ENCODE measurements at regions not wholly inside any gene's neighbourhood (a gene's known extent, or its start where the extent isn't known, plus 50 kb on each side); places are given as distances from the start of the nearest gene placed in this dataset.

GRCh38 chr6:21524201-21524600 lies 69.3 kb upstream of the SOX4 start:
- TF ChIP-seq EP300 (IDR thresholded peaks at IDR 0.05) (no peak), POLR2A (IDR thresholded peaks at IDR 0.05) (no peak)
- 70 to 74% (median 73%) methylated on average over 4 of the region's 4 CpGs for WGBS, 5 donors
- Histone ChIP-seq H3K27ac (no peak overlapping the region), H3K36me3 (no peaks in the 10 kb centered on the region), H3K27me3 (no peaks in the 10 kb centered on the region), H3K4me1 (no peaks in the 10 kb centered on the region), H3K9me3 (no peaks in the 10 kb centered on the region), H3K4me3 (no peak overlapping the region)
- intact Hi-C loops (cut with DNase I; ENCODE audit: low total_unique reads), result no loop called here
- DNase-seq, result no peak

- no peaks in the 10 kb centered on the region for H3K36me3 ChIP-seq
- DNase-seq, result no peak
- H3K27me3 ChIP-seq, result no peaks in the 10 kb centered on the region
- WGBS, 5 donors, result 0 to 26% (median 15%) methylated on average over 1 of the region's 1 CpG
- no peaks in the 10 kb centered on the region for H3K9me3 ChIP-seq
- no peak overlapping the region for H3K27ac ChIP-seq
- TF ChIP-seq POLR2AphosphoS5 (IDR thresholded peaks at IDR 0.05) (no peak), POLR2A (IDR thresholded peaks at IDR 0.05) (no peak), EP300 (IDR thresholded peaks at IDR 0.05) (no peak)
- TF ChIP-seq, protein P1, sequence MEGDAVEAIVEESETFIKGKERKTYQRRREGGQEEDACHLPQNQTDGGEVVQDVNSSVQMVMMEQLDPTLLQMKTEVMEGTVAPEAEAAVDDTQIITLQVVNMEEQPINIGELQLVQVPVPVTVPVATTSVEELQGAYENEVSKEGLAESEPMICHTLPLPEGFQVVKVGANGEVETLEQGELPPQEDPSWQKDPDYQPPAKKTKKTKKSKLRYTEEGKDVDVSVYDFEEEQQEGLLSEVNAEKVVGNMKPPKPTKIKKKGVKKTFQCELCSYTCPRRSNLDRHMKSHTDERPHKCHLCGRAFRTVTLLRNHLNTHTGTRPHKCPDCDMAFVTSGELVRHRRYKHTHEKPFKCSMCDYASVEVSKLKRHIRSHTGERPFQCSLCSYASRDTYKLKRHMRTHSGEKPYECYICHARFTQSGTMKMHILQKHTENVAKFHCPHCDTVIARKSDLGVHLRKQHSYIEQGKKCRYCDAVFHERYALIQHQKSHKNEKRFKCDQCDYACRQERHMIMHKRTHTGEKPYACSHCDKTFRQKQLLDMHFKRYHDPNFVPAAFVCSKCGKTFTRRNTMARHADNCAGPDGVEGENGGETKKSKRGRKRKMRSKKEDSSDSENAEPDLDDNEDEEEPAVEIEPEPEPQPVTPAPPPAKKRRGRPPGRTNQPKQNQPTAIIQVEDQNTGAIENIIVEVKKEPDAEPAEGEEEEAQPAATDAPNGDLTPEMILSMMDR (IDR thresholded peaks at IDR 0.05), result no peak
- no peaks in the 10 kb centered on the region for H3K4me1 ChIP-seq
- no peak overlapping the region for H3K4me3 ChIP-seq
- intact Hi-C loops (cut with DNase I; ENCODE audit: low total_unique reads), result no loop called here
Measured at GRCh38 chr6:21526974-21527373, 66.6 kb upstream of the SOX4 start.

DNA sequence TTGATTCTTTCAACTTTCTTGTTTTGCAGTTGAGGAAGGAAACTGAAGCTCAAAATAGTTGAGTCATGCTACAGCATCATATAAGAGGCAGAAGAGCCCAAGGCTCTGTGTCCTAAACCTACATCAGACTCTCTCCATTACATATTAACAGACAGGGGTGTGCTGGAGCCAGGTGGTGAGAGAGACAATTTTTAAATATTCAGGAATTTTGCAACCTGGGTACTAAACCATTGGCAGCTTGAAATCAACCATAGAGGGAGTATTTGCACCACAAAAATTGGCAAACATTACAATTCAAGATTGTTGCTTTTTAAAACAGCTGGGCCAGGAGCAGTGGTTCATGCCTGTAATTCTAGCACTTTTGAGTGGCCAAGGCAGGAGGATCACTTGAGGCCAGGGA lies 65.8 kb upstream of the SOX4 start:
- no peak overlapping the region for H3K4me3 ChIP-seq
- intact Hi-C loops (cut with DNase I; ENCODE audit: low total_unique reads), result no loop called here
- no peak for TF ChIP-seq POLR2AphosphoS5 (IDR thresholded peaks at IDR 0.05)
- TF ChIP-seq POLR2A (IDR thresholded peaks at IDR 0.05), result no peak
- TF ChIP-seq, protein P1 (IDR thresholded peaks at IDR 0.05), result no peak
- no peak for TF ChIP-seq EP300 (IDR thresholded peaks at IDR 0.05)
- no peak for DNase-seq
- H3K4me1 ChIP-seq, result no peaks in the 10 kb centered on the region
- H3K27me3 ChIP-seq, result no peaks in the 10 kb centered on the region
- no peak overlapping the region for H3K27ac ChIP-seq
- no peaks in the 10 kb centered on the region for H3K9me3 ChIP-seq
- no peaks in the 10 kb centered on the region for H3K36me3 ChIP-seq

DNA sequence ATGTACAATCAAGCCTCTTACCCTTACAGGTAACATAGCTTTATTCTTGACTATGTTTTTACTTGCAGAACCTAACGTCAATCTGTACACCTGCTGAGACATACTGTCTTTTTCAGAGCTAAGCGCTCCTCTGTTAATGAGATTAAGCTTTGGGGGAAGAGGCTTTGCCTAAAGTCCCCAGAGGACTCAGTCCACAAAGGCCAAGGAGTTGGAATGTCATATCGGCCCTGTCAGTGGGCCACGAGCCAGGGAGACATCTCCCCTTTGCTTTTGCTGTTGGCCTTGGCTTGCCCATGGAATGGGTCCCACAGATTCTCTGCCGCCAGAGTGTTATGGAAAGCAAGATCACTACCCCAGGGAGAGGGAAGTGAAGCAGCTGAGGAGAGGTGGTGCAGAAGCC lies 64.1 kb upstream of the SOX4 start:
- TF ChIP-seq POLR2AphosphoS5 (IDR thresholded peaks at IDR 0.05) (no peak), EP300 (IDR thresholded peaks at IDR 0.05) (no peak), POLR2A (IDR thresholded peaks at IDR 0.05) (no peak)
- TF ChIP-seq, protein P1 (IDR thresholded peaks at IDR 0.05), result no peak
- H3K4me3 ChIP-seq, result no peak overlapping the region
- WGBS, 5 donors, result 84 to 93% (median 91%) methylated on average over 5 of the region's 5 CpGs
- H3K27me3 ChIP-seq, result no peaks in the 10 kb centered on the region
- H3K4me1 ChIP-seq, result no peaks in the 10 kb centered on the region
- no peaks in the 10 kb centered on the region for H3K36me3 ChIP-seq
- intact Hi-C loops (cut with DNase I; ENCODE audit: low total_unique reads), result no loop called here
- no peak overlapping the region for H3K27ac ChIP-seq
- H3K9me3 ChIP-seq, result no peaks in the 10 kb centered on the region
- no peak for DNase-seq

GRCh38 chr6:21531393-21531792 lies 62.2 kb upstream of the SOX4 start:
- 61 to 93% (median 76%) methylated on average over 3 of the region's 3 CpGs for WGBS, 5 donors
- no peak for TF ChIP-seq POLR2A (IDR thresholded peaks at IDR 0.05)
- TF ChIP-seq EP300 (IDR thresholded peaks at IDR 0.05), result no peak
- TF ChIP-seq POLR2AphosphoS5 (IDR thresholded peaks at IDR 0.05), result no peak
- DNase-seq, result no peak
- H3K27me3 ChIP-seq, result no peaks in the 10 kb centered on the region
- H3K4me3 ChIP-seq, result no peak overlapping the region
- no peaks in the 10 kb centered on the region for H3K9me3 ChIP-seq
- no peak overlapping the region for H3K27ac ChIP-seq
- intact Hi-C loops (cut with DNase I; ENCODE audit: low total_unique reads), result no loop called here
- no peaks in the 10 kb centered on the region for H3K4me1 ChIP-seq
- H3K36me3 ChIP-seq, result no peaks in the 10 kb centered on the region
